ENCODE measurements at regions not wholly inside any gene's neighbourhood (a gene's known extent, or its start where the extent isn't known, plus 50 kb on each side); places are given as distances from the start of the nearest gene placed in this dataset.

GRCh38 chr3:104586344-104586743, 780.4 kb upstream of the ALCAM start:
- TF ChIP-seq CTCF (IDR thresholded peaks at IDR 0.05) (no peak), POLR2A (IDR thresholded peaks at IDR 0.05; ENCODE audit: low read length) (no peak), KDM1A (IDR thresholded peaks at IDR 0.05; ENCODE audit: low read depth) (no peak), MAX (IDR thresholded peaks at IDR 0.05) (no peak), NR3C1 (IDR thresholded peaks at IDR 0.05) (no peak), MAZ (IDR thresholded peaks at IDR 0.05; ENCODE audit: borderline replicate concordance, low read depth, low read length) (no peak), ESRRA (IDR thresholded peaks at IDR 0.05; ENCODE audit: borderline replicate concordance, low read length) (no peak), HDAC2 (IDR thresholded peaks at IDR 0.05) (no peak), JUN (IDR thresholded peaks at IDR 0.05) (no peak), EP300 (IDR thresholded peaks at IDR 0.05) (no peak), RAD21 (conservative IDR thresholded peaks at IDR 0.05 in 1 of 2, IDR thresholded peaks at IDR 0.05 in 1 of 2) (no peak), NFE2L2 (conservative IDR thresholded peaks at IDR 0.05; ENCODE audit: low read length) (no peak), REST (IDR thresholded peaks at IDR 0.05) (no peak)

Data from A549 (cell line).